ENCODE measurements at regions not wholly inside any gene's neighbourhood (a gene's known extent, or its start where the extent isn't known, plus 50 kb on each side); places are given as distances from the start of the nearest gene placed in this dataset.

GRCh38 chr2:898319-898718, 52.3 kb upstream of the SNTG2 start:
- intact Hi-C loops (cut with DNase I; ENCODE audit: low total_unique reads) = no loop called here
- no peak for DNase-seq
- no peak for TF ChIP-seq POLR2A (IDR thresholded peaks at IDR 0.05)
- TF ChIP-seq, protein P1, sequence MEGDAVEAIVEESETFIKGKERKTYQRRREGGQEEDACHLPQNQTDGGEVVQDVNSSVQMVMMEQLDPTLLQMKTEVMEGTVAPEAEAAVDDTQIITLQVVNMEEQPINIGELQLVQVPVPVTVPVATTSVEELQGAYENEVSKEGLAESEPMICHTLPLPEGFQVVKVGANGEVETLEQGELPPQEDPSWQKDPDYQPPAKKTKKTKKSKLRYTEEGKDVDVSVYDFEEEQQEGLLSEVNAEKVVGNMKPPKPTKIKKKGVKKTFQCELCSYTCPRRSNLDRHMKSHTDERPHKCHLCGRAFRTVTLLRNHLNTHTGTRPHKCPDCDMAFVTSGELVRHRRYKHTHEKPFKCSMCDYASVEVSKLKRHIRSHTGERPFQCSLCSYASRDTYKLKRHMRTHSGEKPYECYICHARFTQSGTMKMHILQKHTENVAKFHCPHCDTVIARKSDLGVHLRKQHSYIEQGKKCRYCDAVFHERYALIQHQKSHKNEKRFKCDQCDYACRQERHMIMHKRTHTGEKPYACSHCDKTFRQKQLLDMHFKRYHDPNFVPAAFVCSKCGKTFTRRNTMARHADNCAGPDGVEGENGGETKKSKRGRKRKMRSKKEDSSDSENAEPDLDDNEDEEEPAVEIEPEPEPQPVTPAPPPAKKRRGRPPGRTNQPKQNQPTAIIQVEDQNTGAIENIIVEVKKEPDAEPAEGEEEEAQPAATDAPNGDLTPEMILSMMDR (IDR thresholded peaks at IDR 0.05 in 4 of 5, conservative IDR thresholded peaks at IDR 0.05 in 1 of 5) = no peak

GRCh38 chr2:897091-897490, 53.6 kb upstream of the SNTG2 start:
- ATAC-seq (no peak), DNase-seq (no peak)
- H3K4me3 ChIP-seq = no peak overlapping the region
- no peaks in the 10 kb centered on the region for H3K4me1 ChIP-seq
- no peaks in the 10 kb centered on the region for H3K9me3 ChIP-seq
- intact Hi-C loops (cut with DNase I; ENCODE audit: low total_unique reads) = no loop called here
- H3K36me3 ChIP-seq = no peaks in the 10 kb centered on the region
- in situ Hi-C loops (cut with MboI; ENCODE audit: low sequenced_read_pairs in 4 of 4) = no loop called here
- H3K27me3 ChIP-seq = no peaks in the 10 kb centered on the region
- no peak for TF ChIP-seq POLR2A (IDR thresholded peaks at IDR 0.05)
- TF ChIP-seq, protein P1 (IDR thresholded peaks at IDR 0.05 in 4 of 5, conservative IDR thresholded peaks at IDR 0.05 in 1 of 5) = no peak
- no peak overlapping the region for H3K27ac ChIP-seq

More at GRCh38 chr2:898319-898718, 52.3 kb upstream of the SNTG2 start:
- in situ Hi-C loops (cut with MboI; ENCODE audit: low sequenced_read_pairs in 4 of 4) = no loop called here
- Histone ChIP-seq H3K36me3 (no peaks in the 10 kb centered on the region), H3K27ac (no peak overlapping the region), H3K27me3 (no peaks in the 10 kb centered on the region), H3K4me3 (no peak overlapping the region), H3K9me3 (no peaks in the 10 kb centered on the region), H3K4me1 (no peaks in the 10 kb centered on the region)
- no peak for ATAC-seq

- no peak overlapping the region for H3K27ac ChIP-seq
- intact Hi-C loops (cut with DNase I; ENCODE audit: low total_unique reads) = no loop called here
- H3K36me3 ChIP-seq = no peaks in the 10 kb centered on the region
- TF ChIP-seq, protein P1 (IDR thresholded peaks at IDR 0.05 in 4 of 5, conservative IDR thresholded peaks at IDR 0.05 in 1 of 5) = no peak
- DNase-seq (no peak), ATAC-seq (no peak)
- no peaks in the 10 kb centered on the region for H3K4me1 ChIP-seq
- H3K27me3 ChIP-seq = no peaks in the 10 kb centered on the region
- no peaks in the 10 kb centered on the region for H3K9me3 ChIP-seq
- in situ Hi-C loops (cut with MboI; ENCODE audit: low sequenced_read_pairs in 4 of 4) = no loop called here
- H3K4me3 ChIP-seq = no peak overlapping the region
Measured at GRCh38 chr2:893311-893710, 57.3 kb upstream of the SNTG2 start.

DNA sequence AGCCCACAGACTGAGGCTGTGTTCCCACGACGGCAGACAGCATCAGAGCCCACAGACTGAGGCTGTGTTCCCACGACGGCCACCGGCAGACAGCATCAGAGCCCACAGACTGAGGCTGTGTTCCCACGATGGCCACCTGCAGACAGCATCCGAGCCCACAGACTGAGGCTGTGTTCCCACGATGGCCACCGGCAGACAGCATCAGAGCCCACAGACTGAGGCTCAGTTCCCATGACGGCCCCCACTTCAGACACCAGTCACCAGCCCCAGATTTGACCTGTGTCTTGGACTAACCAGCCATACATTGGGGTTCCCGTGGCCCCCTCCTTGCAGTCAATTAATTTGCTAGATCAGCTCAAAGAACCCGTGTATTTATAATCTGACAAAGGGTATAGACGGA, 57.8 kb upstream of the SNTG2 start:
- Histone ChIP-seq H3K9me3 (no peaks in the 10 kb centered on the region), H3K27ac (no peak overlapping the region), H3K4me1 (no peaks in the 10 kb centered on the region), H3K4me3 (no peak overlapping the region), H3K27me3 (no peaks in the 10 kb centered on the region), H3K36me3 (no peaks in the 10 kb centered on the region)
- intact Hi-C loops (cut with DNase I; ENCODE audit: low total_unique reads) (no loop called here), in situ Hi-C loops (cut with MboI; ENCODE audit: low sequenced_read_pairs in 4 of 4) (no loop called here)
- ATAC-seq = no peak
- no peak for TF ChIP-seq POLR2A (IDR thresholded peaks at IDR 0.05)
- TF ChIP-seq, protein P1 (IDR thresholded peaks at IDR 0.05 in 4 of 5, conservative IDR thresholded peaks at IDR 0.05 in 1 of 5) = no peak
- no peak for DNase-seq

DNA sequence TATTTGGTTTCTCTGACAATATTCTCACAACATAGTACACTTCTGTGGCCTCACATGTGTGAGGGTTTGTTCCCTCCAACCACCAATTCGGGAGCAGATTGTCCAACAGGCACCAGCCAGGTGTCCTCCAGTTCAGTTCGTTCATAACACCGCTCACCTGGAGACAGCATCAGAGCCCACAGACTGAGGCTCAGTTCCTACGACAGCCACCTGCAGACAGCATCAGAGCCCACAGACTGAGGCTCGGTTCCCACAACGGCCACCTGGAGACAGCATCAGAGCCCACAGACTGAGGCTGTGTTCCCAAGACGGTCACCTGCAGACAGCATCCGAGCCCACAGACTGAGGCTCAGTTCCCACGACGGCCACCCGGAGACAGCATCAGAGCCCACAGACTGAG, 58.2 kb upstream of the SNTG2 start:
- no peak for DNase-seq
- Histone ChIP-seq H3K9me3 (no peaks in the 10 kb centered on the region), H3K4me1 (no peaks in the 10 kb centered on the region), H3K27me3 (no peaks in the 10 kb centered on the region), H3K4me3 (no peak overlapping the region), H3K27ac (no peak overlapping the region), H3K36me3 (no peaks in the 10 kb centered on the region)
- in situ Hi-C loops (cut with MboI; ENCODE audit: low sequenced_read_pairs in 4 of 4) = no loop called here
- ATAC-seq = no peak
- no peak for TF ChIP-seq POLR2A (IDR thresholded peaks at IDR 0.05)
- TF ChIP-seq, protein P1 (IDR thresholded peaks at IDR 0.05 in 4 of 5, conservative IDR thresholded peaks at IDR 0.05 in 1 of 5) = no peak
- intact Hi-C loops (cut with DNase I; ENCODE audit: low total_unique reads) = no loop called here

Data from gastrocnemius medialis (tissue), 4 donors.